MM.1S (cell line): ENCODE measurements at regions not wholly inside any gene's neighbourhood (a gene's known extent, or its start where the extent isn't known, plus 50 kb on each side); places are given as distances from the start of the nearest gene placed in this dataset.

Source experiments
- CTCF ChIP-seq: fragments of 300-600 bp; sonication (generic); IDR thresholded peaks from 2 replicates; pipeline ENCODE4 v1.5.1; 2016; ENCODE audit warnings: antibody characterized with exemption, low read length, mixed read lengths
- EZH2 ChIP-seq: fragments of 300-600 bp; sonication (generic); optimal IDR thresholded peaks from 2 replicates; pipeline ENCODE3; 2017; ENCODE audit warnings: low read depth, mild to moderate bottlenecking, antibody characterized with exemption, low read length, mixed read lengths

GRCh38 chr9:86674487-86674886 lies 272.8 kb downstream of the GAS1 start:
- TF ChIP-seq CTCF (no peak), EZH2 (no peak)
